Cardiac fibroblast (primary cell): ENCODE measurements at regions not wholly inside any gene's neighbourhood (a gene's known extent, or its start where the extent isn't known, plus 50 kb on each side); places are given as distances from the start of the nearest gene placed in this dataset.

ENCODE experiments used
- DNase-seq, 2 donors: peaks; one replicate each; pipeline versions ENCODE4 v3.0.0 to v3.0.0-alpha.2; 2010; ENCODE audit warnings: low read depth in 2 of 2
- H3K4me3 ChIP-seq, 2 donors: replicated peaks in 1 of 2; 1 replicate in 1 of 2; 2 replicates in 1 of 2; pipeline ENCODE4 v1.5.1; 2011; ENCODE audit warnings: low read depth in 2 of 2, low read length in 2 of 2, mild to moderate bottlenecking in 2 of 2, moderate library complexity in 1 of 2
- TF ChIP-seq, protein P1 (sequence below): IDR thresholded peaks from one replicate; pipeline ENCODE4 v1.5.1; 2011; ENCODE audit warnings: low read depth, mild to moderate bottlenecking, low read length, inconsistent platforms

DNA sequence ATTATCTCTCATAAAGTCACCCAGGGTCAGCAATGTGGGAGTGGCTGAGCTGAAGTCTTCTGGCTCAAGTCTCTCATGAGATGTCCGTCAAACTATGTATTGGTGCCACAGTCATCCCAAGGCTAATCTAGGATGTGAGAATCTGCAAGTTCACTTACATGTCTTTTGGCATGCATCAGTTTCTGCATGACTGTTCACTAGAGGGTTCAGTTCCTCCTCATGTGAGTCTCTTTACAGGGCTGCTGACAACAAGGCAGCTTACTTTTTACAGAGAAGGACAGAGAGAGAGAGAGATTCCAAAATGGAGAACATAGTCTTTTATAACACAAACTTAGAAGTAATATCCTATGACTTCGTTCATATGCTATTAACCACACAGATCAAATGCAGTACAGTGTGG, 328.8 kb upstream of the SLITRK1 start:
- no peak for DNase-seq
- TF ChIP-seq, protein P1, sequence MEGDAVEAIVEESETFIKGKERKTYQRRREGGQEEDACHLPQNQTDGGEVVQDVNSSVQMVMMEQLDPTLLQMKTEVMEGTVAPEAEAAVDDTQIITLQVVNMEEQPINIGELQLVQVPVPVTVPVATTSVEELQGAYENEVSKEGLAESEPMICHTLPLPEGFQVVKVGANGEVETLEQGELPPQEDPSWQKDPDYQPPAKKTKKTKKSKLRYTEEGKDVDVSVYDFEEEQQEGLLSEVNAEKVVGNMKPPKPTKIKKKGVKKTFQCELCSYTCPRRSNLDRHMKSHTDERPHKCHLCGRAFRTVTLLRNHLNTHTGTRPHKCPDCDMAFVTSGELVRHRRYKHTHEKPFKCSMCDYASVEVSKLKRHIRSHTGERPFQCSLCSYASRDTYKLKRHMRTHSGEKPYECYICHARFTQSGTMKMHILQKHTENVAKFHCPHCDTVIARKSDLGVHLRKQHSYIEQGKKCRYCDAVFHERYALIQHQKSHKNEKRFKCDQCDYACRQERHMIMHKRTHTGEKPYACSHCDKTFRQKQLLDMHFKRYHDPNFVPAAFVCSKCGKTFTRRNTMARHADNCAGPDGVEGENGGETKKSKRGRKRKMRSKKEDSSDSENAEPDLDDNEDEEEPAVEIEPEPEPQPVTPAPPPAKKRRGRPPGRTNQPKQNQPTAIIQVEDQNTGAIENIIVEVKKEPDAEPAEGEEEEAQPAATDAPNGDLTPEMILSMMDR: no peak
- H3K4me3 ChIP-seq: no peak overlapping the region

DNA sequence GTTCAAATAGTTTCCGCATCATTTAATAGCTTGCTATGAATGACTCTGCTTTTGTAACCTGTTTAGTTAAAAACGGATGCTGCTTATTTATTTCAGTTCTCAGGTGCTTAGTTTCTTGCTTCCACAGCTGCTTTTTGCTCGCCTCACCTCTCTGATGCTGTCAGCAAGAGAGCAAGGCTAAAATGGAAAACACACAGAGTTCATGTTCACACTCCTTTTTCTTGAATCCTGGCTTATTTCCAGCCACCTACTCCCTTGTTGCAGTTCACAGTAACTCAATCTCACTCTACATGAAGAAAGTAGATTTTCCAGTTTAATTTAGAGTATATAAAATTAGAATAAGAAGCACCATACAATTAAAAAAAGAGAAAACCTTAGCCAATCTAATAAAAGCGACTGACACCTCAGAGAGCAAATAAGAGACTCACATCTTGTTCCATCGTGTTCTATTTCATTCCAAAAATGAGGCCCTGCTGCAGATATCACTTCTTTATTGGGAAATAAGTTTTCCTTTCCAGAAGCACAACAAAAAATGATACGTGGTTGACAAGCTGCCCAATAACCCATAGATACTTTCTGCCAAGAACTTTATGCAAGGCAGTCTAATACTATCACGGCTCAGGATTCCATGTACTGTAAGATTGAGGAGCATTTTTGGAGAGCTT, 326.1 kb upstream of the SLITRK1 start:
- no peak overlapping the region for H3K4me3 ChIP-seq
- DNase-seq: peak in 1 of 2 donors; percentile 5
- TF ChIP-seq, protein P1: no peak

DNA sequence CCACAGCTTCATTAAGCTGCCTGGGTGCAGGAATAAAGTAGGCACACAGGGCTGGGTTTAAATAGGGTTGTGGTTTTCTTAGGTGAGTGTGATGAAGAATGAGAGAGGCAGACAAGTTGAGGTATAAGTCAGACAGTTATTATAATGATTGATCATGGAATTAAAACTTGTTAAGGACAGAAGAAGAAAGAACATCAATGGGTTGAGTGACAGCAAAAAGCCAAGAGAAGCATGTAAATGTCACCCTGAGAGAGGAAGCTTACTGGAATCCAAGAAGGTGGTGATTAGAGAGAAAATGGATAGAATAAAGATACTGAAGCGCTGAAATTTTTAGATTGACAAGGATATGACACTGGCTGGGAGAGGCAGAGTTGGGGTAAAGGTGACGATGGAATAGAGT, 325.2 kb upstream of the SLITRK1 start:
- DNase-seq: no peak
- no peak overlapping the region for H3K4me3 ChIP-seq
- TF ChIP-seq, protein P1: no peak

DNA sequence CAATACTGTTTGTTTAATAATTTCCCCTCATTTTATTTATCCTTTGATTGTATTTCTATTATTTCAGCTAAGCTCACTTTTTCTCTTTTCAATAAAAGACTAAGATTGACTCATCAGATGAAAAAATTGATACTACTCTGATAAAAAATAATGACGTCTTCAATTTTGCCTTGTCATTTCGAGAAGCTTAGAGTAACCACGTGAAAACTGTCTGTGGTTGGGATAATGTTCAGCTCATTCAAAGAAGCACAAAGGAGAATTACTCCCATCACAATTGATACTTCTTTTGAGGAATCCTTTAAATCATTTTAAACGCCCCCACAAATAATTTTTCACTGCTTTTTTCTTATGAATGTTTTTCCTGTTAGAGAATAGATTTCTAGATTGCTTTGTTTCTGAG, 318.7 kb upstream of the SLITRK1 start:
- DNase-seq: no peak
- TF ChIP-seq, protein P1: no peak
- H3K4me3 ChIP-seq: no peak overlapping the region

DNA sequence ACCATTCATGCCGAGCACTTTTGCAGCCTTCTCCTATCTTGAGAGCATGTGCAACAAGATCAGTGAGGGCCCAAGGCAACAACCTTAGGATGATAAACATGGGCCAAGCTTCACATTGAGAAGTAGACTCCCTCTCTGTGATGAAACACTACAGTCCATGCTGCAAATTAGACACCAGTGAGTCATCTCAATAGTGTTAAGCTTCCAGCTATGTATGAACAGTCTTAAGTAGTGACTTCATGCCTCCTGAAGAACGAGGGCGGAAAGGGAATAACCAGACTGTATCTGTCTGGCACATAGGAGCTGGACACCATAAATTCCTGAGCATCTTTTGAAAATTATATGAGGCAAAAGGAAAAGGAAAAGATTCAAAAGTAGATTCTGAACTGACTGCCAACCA, 309.9 kb upstream of the SLITRK1 start:
- TF ChIP-seq, protein P1: no peak
- peak; percentile 58 to 61 for DNase-seq
- H3K4me3 ChIP-seq: no peak overlapping the region

DNA sequence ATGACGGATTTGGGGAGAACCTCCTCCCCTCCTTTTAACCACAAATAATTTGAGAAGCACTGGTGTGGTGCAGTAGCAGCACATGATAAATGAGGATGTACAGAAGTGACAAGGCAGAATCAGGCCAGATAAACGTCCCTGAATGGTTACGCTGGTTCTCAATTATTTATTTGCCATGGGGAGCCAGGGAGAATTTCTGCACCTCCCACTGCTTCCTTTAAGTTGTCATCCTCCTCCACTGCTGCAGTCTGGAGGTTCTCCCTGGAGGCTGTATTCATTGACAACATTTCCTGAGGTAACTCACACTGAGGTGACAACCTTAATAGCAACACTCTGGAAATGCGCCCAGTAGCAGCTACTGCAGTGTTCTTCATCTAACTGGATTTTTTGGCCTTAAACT, 308.9 kb upstream of the SLITRK1 start:
- TF ChIP-seq, protein P1: no peak
- H3K4me3 ChIP-seq: no peak overlapping the region
- no peak for DNase-seq

DNA sequence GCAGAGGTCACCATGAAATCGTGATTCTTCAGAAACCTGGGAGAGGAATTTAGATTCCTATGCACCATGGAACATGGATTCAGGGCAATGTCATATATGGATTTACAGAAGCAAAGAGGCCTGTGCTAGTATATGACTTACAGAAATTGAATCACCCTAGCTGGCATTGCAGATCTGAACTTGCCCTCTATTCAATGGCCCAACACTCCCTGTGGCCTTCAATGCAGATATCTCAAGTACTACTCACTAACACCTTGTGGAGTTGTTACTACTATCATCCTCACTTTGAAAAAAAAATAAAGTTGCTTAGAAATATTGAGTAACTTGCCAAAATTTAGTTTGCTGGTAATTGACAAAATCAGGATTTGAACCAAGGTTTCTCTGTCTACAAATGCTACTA, 305.4 kb upstream of the SLITRK1 start:
- TF ChIP-seq, protein P1: no peak
- no peak for DNase-seq
- H3K4me3 ChIP-seq: no peak overlapping the region
